Transverse colon (tissue), 3 donors: ENCODE measurements at regions not wholly inside any gene's neighbourhood (a gene's known extent, or its start where the extent isn't known, plus 50 kb on each side); places are given as distances from the start of the nearest gene placed in this dataset.

Experiments
- CTCF ChIP-seq, 5 experiments: fragments of 200-600 bp in 3 of 5; fragments of 450-650 bp in 2 of 5; sonication (generic) in 3 of 5; IDR thresholded peaks; 1 replicate in 2 of 5; 2 replicates in 3 of 5; pipeline ENCODE4 v1.5.1; 2016 to 2017; ENCODE audit warnings: antibody characterized with exemption in 5 of 5, inconsistent platforms in 3 of 5, mild to moderate bottlenecking in 2 of 5, moderate library complexity in 1 of 5
- POLR2A ChIP-seq: fragments of 450-650 bp; IDR thresholded peaks from one replicate; pipeline ENCODE4 v1.6.1; 2016; ENCODE audit warnings: antibody characterized with exemption, mild to moderate bottlenecking, moderate library complexity

DNA sequence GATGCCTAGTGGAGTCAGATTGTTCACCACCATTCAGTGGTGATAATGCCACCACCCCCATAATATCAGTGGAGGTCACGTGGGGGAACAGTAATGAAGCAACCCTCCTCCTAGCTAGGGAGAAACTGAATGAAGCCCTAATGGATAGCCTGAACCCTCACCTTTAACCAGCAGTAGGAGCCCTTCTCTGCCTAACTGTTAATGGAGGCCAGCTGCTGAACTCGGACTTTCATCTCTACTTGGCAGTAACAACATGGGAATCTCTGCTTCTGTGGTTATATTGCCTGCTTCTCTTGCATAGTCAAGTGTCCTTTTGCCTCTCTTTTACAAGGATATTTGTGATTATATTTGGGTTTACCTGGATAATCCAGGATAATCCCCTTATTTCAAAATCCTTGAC lies 1097.9 kb downstream of the REEP3 start:
- TF ChIP-seq CTCF (IDR thresholded peaks at IDR 0.05) (no peak), POLR2A (no peak)
